ENCODE measurements at regions not wholly inside any gene's neighbourhood (a gene's known extent, or its start where the extent isn't known, plus 50 kb on each side); places are given as distances from the start of the nearest gene placed in this dataset.

GRCh38 chr5:44626846-44627245 is 181.9 kb upstream of the MRPS30 start:
- H3K27me3 ChIP-seq (ENCODE audit: low read depth, low read length), result no peaks in the 10 kb centered on the region
- H3K9ac ChIP-seq (ENCODE audit: low read length), result no peak overlapping the region
- H3K4me1 ChIP-seq (ENCODE audit: low read length), result no peaks in the 10 kb centered on the region
- H2AFZ ChIP-seq (ENCODE audit: low read depth, low read length), result no peak overlapping the region
- H3K27ac ChIP-seq (ENCODE audit: low read length), result no peak overlapping the region
- H3K9me3 ChIP-seq (ENCODE audit: insufficient read depth, low read length), result no peaks in the 10 kb centered on the region
- H3K79me2 ChIP-seq (ENCODE audit: low read length), result no peaks in the 10 kb centered on the region
- H4K20me1 ChIP-seq (ENCODE audit: insufficient read depth, low read length), result no peaks in the 10 kb centered on the region
- no peaks in the 10 kb centered on the region for H3K36me3 ChIP-seq (replicated peaks; ENCODE audit: low read depth, low read length)
- no peak overlapping the region for H3K4me2 ChIP-seq (ENCODE audit: low read length)
- TF ChIP-seq EZH2phosphoT487 (IDR thresholded peaks at IDR 0.05; ENCODE audit: low read depth), result no peak
- TF ChIP-seq CTCF (IDR thresholded peaks at IDR 0.05; ENCODE audit: low read depth, low read length), result no peak
- H3K4me3 ChIP-seq (ENCODE audit: low read length), result no peak overlapping the region

GRCh38 chr5:44622331-44622730 is 186.4 kb upstream of the MRPS30 start:
- no peak overlapping the region for H3K4me3 ChIP-seq (ENCODE audit: low read length)
- no peaks in the 10 kb centered on the region for H3K9me3 ChIP-seq (ENCODE audit: insufficient read depth, low read length)
- no peak overlapping the region for H3K27ac ChIP-seq (ENCODE audit: low read length)
- H3K9ac ChIP-seq (ENCODE audit: low read length), result no peak overlapping the region
- no peaks in the 10 kb centered on the region for H3K36me3 ChIP-seq (replicated peaks; ENCODE audit: low read depth, low read length)
- H2AFZ ChIP-seq (ENCODE audit: low read depth, low read length), result no peak overlapping the region
- H3K79me2 ChIP-seq (ENCODE audit: low read length), result no peaks in the 10 kb centered on the region
- H3K4me1 ChIP-seq (ENCODE audit: low read length), result no peaks in the 10 kb centered on the region
- no peak for TF ChIP-seq EZH2phosphoT487 (IDR thresholded peaks at IDR 0.05; ENCODE audit: low read depth)
- TF ChIP-seq CTCF (IDR thresholded peaks at IDR 0.05; ENCODE audit: low read depth, low read length), result no peak
- H4K20me1 ChIP-seq (ENCODE audit: insufficient read depth, low read length), result no peaks in the 10 kb centered on the region
- H3K4me2 ChIP-seq (ENCODE audit: low read length), result no peak overlapping the region
- H3K27me3 ChIP-seq (ENCODE audit: low read depth, low read length), result no peaks in the 10 kb centered on the region

GRCh38 chr5:44619875-44620610 is 188.7 kb upstream of the MRPS30 start:
- H3K9me3 ChIP-seq (ENCODE audit: insufficient read depth, low read length), result no peaks in the 10 kb centered on the region
- no peaks in the 10 kb centered on the region for H3K4me1 ChIP-seq (ENCODE audit: low read length)
- no peaks in the 10 kb centered on the region for H3K36me3 ChIP-seq (replicated peaks; ENCODE audit: low read depth, low read length)
- H3K27ac ChIP-seq (ENCODE audit: low read length), result no peak overlapping the region
- H3K4me2 ChIP-seq (ENCODE audit: low read length), result no peak overlapping the region
- no peak overlapping the region for H2AFZ ChIP-seq (ENCODE audit: low read depth, low read length)
- no peak overlapping the region for H3K4me3 ChIP-seq (ENCODE audit: low read length)
- H3K79me2 ChIP-seq (ENCODE audit: low read length), result no peaks in the 10 kb centered on the region
- no peaks in the 10 kb centered on the region for H4K20me1 ChIP-seq (ENCODE audit: insufficient read depth, low read length)
- TF ChIP-seq CTCF (IDR thresholded peaks at IDR 0.05; ENCODE audit: low read depth, low read length) (no peak), EZH2phosphoT487 (IDR thresholded peaks at IDR 0.05; ENCODE audit: low read depth) (no peak)
- no peaks in the 10 kb centered on the region for H3K27me3 ChIP-seq (ENCODE audit: low read depth, low read length)
- H3K9ac ChIP-seq (ENCODE audit: low read length), result no peak overlapping the region

- Histone ChIP-seq H3K4me1 (ENCODE audit: low read length) (no peaks in the 10 kb centered on the region), H3K9ac (ENCODE audit: low read length) (no peak overlapping the region), H3K79me2 (ENCODE audit: low read length) (no peaks in the 10 kb centered on the region), H3K36me3 (replicated peaks; ENCODE audit: low read depth, low read length) (no peaks in the 10 kb centered on the region), H4K20me1 (ENCODE audit: insufficient read depth, low read length) (no peaks in the 10 kb centered on the region), H3K4me2 (ENCODE audit: low read length) (no peak overlapping the region), H2AFZ (ENCODE audit: low read depth, low read length) (no peak overlapping the region), H3K27ac (ENCODE audit: low read length) (no peak overlapping the region), H3K27me3 (ENCODE audit: low read depth, low read length) (no peaks in the 10 kb centered on the region), H3K4me3 (ENCODE audit: low read length) (no peak overlapping the region), H3K9me3 (ENCODE audit: insufficient read depth, low read length) (no peaks in the 10 kb centered on the region)
- TF ChIP-seq EZH2phosphoT487 (IDR thresholded peaks at IDR 0.05; ENCODE audit: low read depth) (no peak), CTCF (IDR thresholded peaks at IDR 0.05; ENCODE audit: low read depth, low read length) (no peak)
Measured at GRCh38 chr5:44614845-44615244, 193.9 kb upstream of the MRPS30 start.
